ENCODE measurements at regions not wholly inside any gene's neighbourhood (a gene's known extent, or its start where the extent isn't known, plus 50 kb on each side); places are given as distances from the start of the nearest gene placed in this dataset.

- no peak for TF ChIP-seq CTCF (IDR thresholded peaks at IDR 0.05)
- no peak for TF ChIP-seq POLR2A (IDR thresholded peaks at IDR 0.05)
- no peak for TF ChIP-seq EP300 (IDR thresholded peaks at IDR 0.05)
Measured at GRCh38 chr1:219699870-219700269, 87.0 kb upstream of the ZC3H11B start.

All from gastroesophageal sphincter (tissue), 3 donors.